22Rv1 (cell line): ENCODE measurements at regions not wholly inside any gene's neighbourhood (a gene's known extent, or its start where the extent isn't known, plus 50 kb on each side); places are given as distances from the start of the nearest gene placed in this dataset.

Source experiments
- H3K27ac ChIP-seq: fragments of 450-650 bp; 2 replicates; pipeline ENCODE4 v1.5.1; 2017
- CTCF ChIP-seq: fragments of 450-650 bp; IDR thresholded peaks from 2 replicates; pipeline ENCODE4 v1.5.1; 2017; ENCODE audit warnings: mild to moderate bottlenecking
- ZFX ChIP-seq: fragments of 450-650 bp; IDR thresholded peaks from 2 replicates; pipeline ENCODE4 v1.6.1; 2017; ENCODE audit warnings: antibody characterized with exemption, borderline replicate concordance

- TF ChIP-seq ZFX, result no peak
- TF ChIP-seq CTCF, result no peak
Measured at GRCh38 chr2:17104454-17104853, 413.8 kb downstream of the RAD51AP2 start.

DNA sequence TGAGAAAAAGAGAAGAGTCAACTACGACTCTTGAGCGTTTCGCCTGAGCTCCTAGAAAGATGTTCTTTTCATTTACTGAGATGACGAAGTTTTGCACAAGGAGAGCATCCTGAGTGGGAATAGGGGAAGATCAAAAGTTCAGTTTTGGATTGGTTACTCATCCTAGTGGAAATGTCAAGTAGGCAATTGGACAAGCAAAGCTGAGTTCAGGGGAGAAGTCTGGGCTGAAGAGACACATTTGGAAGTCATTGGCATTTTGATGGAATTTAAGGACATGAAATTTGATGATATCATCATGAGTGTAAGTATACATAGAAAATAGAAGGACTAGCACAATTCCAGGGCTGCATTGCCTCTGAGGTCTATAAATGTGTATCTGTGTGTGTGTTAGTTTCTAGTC, 416.6 kb downstream of the RAD51AP2 start:
- no peak for TF ChIP-seq ZFX
- TF ChIP-seq CTCF, result no peak
- no peak overlapping the region for H3K27ac ChIP-seq

More at GRCh38 chr2:17104454-17104853, 413.8 kb downstream of the RAD51AP2 start:
- no peak overlapping the region for H3K27ac ChIP-seq

DNA sequence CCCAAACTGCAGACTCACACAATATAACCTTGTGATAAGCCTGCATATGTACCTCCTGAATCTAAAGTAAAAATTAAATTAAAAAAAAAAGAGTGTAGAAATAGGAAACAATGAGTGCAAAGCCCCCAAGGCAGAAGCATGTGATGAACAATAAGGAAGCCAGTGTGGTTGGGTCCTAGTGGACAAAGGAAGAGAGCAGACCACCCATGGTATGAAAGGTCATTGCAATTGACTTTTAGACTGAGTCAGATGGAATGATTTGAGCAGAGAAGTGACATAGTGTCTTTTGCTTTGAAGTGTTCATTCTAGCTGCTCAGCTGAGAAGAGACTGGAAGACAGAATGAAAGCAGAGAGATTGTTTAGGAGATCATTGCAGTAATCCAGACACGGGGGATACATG, 417.1 kb downstream of the RAD51AP2 start:
- TF ChIP-seq CTCF, result no peak
- TF ChIP-seq ZFX, result no peak
- no peak overlapping the region for H3K27ac ChIP-seq

DNA sequence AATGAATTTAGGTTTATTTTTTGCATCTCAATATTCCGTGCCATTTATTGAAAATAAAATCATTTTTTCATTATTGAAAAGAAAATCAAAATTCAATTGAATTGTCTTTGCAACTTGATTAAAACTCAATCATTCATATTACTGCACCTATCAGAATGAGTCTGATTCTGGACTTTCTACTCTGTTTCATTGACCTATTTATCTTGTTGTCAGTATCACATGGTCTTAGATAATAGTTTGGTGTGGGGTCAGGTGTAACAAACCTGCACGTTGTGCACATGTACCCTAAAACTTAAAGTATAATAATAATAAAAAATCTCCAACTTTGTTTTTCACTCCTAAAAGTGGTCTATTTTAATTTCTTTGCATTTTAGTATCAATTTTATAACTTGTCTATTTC, 422.9 kb downstream of the RAD51AP2 start:
- no peak overlapping the region for H3K27ac ChIP-seq
- no peak for TF ChIP-seq CTCF
- no peak for TF ChIP-seq ZFX

DNA sequence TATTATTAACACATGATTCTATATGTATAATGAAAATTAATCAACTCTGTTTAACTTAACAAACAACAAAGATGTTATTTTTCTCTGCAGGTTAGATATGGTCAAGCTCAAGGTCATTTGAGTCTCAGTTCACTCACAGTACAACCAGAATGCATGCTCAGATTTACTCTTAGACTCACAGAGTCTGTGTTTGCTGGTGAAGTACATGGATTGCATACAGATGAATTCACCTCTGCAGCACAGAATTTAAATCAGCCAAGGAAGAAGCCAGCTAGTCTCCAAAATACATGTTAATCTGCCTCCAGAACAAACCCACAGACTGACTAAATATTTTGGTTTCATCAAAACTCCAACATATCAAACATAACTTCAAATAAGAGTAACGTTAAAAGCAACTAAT, 424.5 kb downstream of the RAD51AP2 start:
- TF ChIP-seq CTCF (no peak), ZFX (no peak)

GRCh38 chr2:17086990-17087389, 421.4 kb upstream of the CYRIA start:
- TF ChIP-seq ZFX (no peak), CTCF (no peak)

More for the DNA sequence above, 424.5 kb downstream of the RAD51AP2 start:
- H3K27ac ChIP-seq, result no peak overlapping the region

GRCh38 chr2:17085546-17086202, 420.0 kb upstream of the CYRIA start:
- TF ChIP-seq CTCF, result no peak
- no peak for TF ChIP-seq ZFX
- H3K27ac ChIP-seq, result no peak overlapping the region

More at GRCh38 chr2:17086990-17087389, 421.4 kb upstream of the CYRIA start:
- H3K27ac ChIP-seq, result no peak overlapping the region
